ENCODE measurements at regions not wholly inside any gene's neighbourhood (a gene's known extent, or its start where the extent isn't known, plus 50 kb on each side); places are given as distances from the start of the nearest gene placed in this dataset.

DNA sequence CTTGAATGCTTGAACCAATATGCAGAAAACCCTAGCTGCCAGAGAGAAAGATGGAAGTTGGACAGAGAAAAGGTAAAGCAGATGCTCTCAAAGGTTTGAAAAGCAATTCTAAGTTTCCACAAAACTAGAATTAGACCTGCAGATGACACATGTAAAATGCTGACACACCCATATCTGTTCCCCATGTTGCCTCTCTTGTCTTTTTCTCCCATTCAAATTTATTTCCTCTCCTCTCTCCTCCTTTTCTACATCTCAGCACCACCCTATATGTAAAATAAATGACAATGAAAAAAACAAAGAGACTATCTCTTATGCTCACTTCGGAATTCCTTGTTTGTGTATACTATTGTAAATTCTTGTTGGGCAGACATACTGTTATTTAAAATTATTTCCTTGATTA, 75.5 kb upstream of the PLEKHA5 start:
- Histone ChIP-seq H3K23me2 (ENCODE audit: low read depth, low read length) (no peaks in the 10 kb centered on the region; the same call in 1 of the 2 replicates), H4K91ac (replicated peaks; ENCODE audit: insufficient read length, low read length) (no peak overlapping the region), H3K27me3 (replicated peaks in 1 of 4; ENCODE audit: control insufficient read depth in 3 of 4, extremely low read depth in 1 of 4, insufficient read depth in 3 of 4, low read length in 3 of 4) (no peaks in the 10 kb centered on the region), H4K20me1 (replicated peaks in 1 of 2; ENCODE audit: control insufficient read depth in 1 of 2, insufficient read depth in 2 of 2, low read length in 2 of 2) (no peaks in the 10 kb centered on the region), H2BK5ac (ENCODE audit: low read depth, low read length) (no peak overlapping the region), H3K36me3 (ENCODE audit: control insufficient read depth in 2 of 4, insufficient read depth in 4 of 4, low read length in 3 of 4) (no peaks in the 10 kb centered on the region), H2BK12ac (ENCODE audit: low read depth, low read length) (no peak overlapping the region), H3K79me2 (ENCODE audit: control insufficient read depth in 1 of 2, insufficient read depth in 2 of 2, low read length in 2 of 2) (no peaks in the 10 kb centered on the region), H4K8ac (ENCODE audit: extremely low read depth, insufficient read depth, low read length) (no peak overlapping the region), H3K27ac (ENCODE audit: low read depth, low read length) (no peak overlapping the region), H3K4me2 (ENCODE audit: insufficient read depth in 1 of 2, low read depth in 2 of 2, low read length in 2 of 2) (no peak overlapping the region), H2BK20ac (ENCODE audit: low read length) (no peak overlapping the region), H3K18ac (ENCODE audit: extremely low read depth, low read length) (no peak overlapping the region), H3K14ac (ENCODE audit: insufficient read length) (no peak overlapping the region), H3K4me1 (replicated peaks in 1 of 4; ENCODE audit: control insufficient read depth in 3 of 4, insufficient read depth in 4 of 4, low read length in 3 of 4) (peaks cover 0 to 3% (median 0%) of the 10 kb centered on the region in 4 experiments; a peak in 2 of 7 replicates), H3K56ac (replicated peaks; ENCODE audit: insufficient read length, low read depth, low read length) (no peak overlapping the region), H3K9ac (replicated peaks in 1 of 4; ENCODE audit: extremely low read depth in 1 of 4, low read depth in 3 of 4, low read length in 3 of 4) (no peak overlapping the region), H3K23ac (ENCODE audit: insufficient read length) (no peak overlapping the region), H3K4ac (replicated peaks; ENCODE audit: insufficient read length, low read depth, low read length) (no peak overlapping the region), H2BK15ac (ENCODE audit: low read length) (no peak overlapping the region), H4K5ac (ENCODE audit: insufficient read length, low read depth, low read length) (no peak overlapping the region), H2BK120ac (replicated peaks; ENCODE audit: low read depth, low read length) (peak overlapping the region; percentile 90), H3K79me1 (ENCODE audit: low read depth, low read length) (no peaks in the 10 kb centered on the region), H2AK5ac (ENCODE audit: low read depth, low read length) (no peak overlapping the region), H2AFZ (ENCODE audit: low read length) (no peak overlapping the region), H3K4me3 (ENCODE audit: extremely low read depth in 1 of 4, insufficient read depth in 2 of 4, low read depth in 3 of 4, low read length in 4 of 4) (no peak overlapping the region), H3K9me3 (ENCODE audit: insufficient read depth in 2 of 2, low read depth in 1 of 2, low read length in 1 of 2) (no peaks in the 10 kb centered on the region)
- CTCF ChIA-PET (ENCODE audit: partially characterized antibody) = interaction anchor here (0.7 to 0.9 kb wide), 3 partner anchors 78 to 246 kb away, joined by 3 to 4 read pairs (median 3); no protein-coding TSS in a partner anchor
- WGBS, 2 experiments (ENCODE audit: extremely low coverage in 1 of 2, insufficient coverage in 1 of 2, insufficient read length in 1 of 2, insufficient replicate concordance in 2 of 2, low coverage in 1 of 2, low lambda C conversion rate in 2 of 2, missing lambda C conversion rate in 1 of 2) = 75% methylated on average over 1 of the region's 1 CpG; no CpG with 5 or more reads in 1 of the 2 experiments
- DNase-seq (ENCODE audit: low read depth in 1 of 2, low spot score in 2 of 2) = no peak
- POLR2A ChIA-PET (ENCODE audit: partially characterized antibody) = no interaction called here
- FAIRE-seq = no peak
- TF ChIP-seq SP4 (IDR thresholded peaks at IDR 0.05; ENCODE audit: low read length) (no peak), ATF3 (IDR thresholded peaks at IDR 0.05; ENCODE audit: insufficient read depth, low read depth, low read length) (no peak), POLR2A (IDR thresholded peaks at IDR 0.05; ENCODE audit: control extremely low read depth in 1 of 2, low read depth in 2 of 2, low read length in 2 of 2) (no peak)

Data from H1 (cell line).